OCI-LY3 (cell line): ENCODE measurements at regions not wholly inside any gene's neighbourhood (a gene's known extent, or its start where the extent isn't known, plus 50 kb on each side); places are given as distances from the start of the nearest gene placed in this dataset.

Source experiments
- H2AFZ ChIP-seq: fragments of 200-600, 300-600 bp; shearing (Covaris generic); 2 replicates; pipeline ENCODE4 v1.6.0; 2014; ENCODE audit warnings: antibody characterized with exemption, low read depth, low read length
- H3K27ac ChIP-seq: fragments of 200-600, 300-600 bp; sonication (generic); 2 replicates; pipeline ENCODE4 v1.5.1; 2014; ENCODE audit warnings: mild to moderate bottlenecking, low read length, moderate library complexity, mixed read lengths
- H3K27me3 ChIP-seq: fragments of 200-600, 300-600 bp; sonication (generic); 2 replicates; pipeline ENCODE4 v1.6.1; 2014; ENCODE audit warnings: low read depth, low read length, mixed read lengths
- H3K36me3 ChIP-seq: fragments of 200-600, 300-600 bp; sonication (generic); replicated peaks from 2 replicates; pipeline ENCODE3; 2014; ENCODE audit warnings: low read depth, low read length, mixed read lengths
- H3K4me1 ChIP-seq: fragments of 300-600, 200-600 bp; sonication (generic); 2 replicates; pipeline ENCODE4 v1.6.1; 2014; ENCODE audit warnings: low read length, mixed read lengths
- H3K4me2 ChIP-seq: fragments of 200-600, 300-600 bp; sonication (generic); 2 replicates; pipeline ENCODE4 v1.6.1; 2014; ENCODE audit warnings: low read length, mixed read lengths
- H3K4me3 ChIP-seq: fragments of 300-600, 200-600 bp; sonication (generic); 2 replicates; pipeline ENCODE4 v1.5.1; 2014; ENCODE audit warnings: antibody characterized with exemption, mild to moderate bottlenecking, low read length, moderate library complexity
- H3K79me2 ChIP-seq: fragments of 300-600, 200-600 bp; shearing (Covaris generic); 2 replicates; pipeline ENCODE4 v1.6.1; 2014; ENCODE audit warnings: mild to moderate bottlenecking, low read length, mixed read lengths
- H3K9ac ChIP-seq: fragments of 300-600, 200-600 bp; shearing (Covaris generic); 2 replicates; pipeline ENCODE4 v1.6.0; 2014; ENCODE audit warnings: mild to moderate bottlenecking, low read length, moderate library complexity
- H3K9me3 ChIP-seq: fragments of 200-600, 300-600 bp; shearing (Covaris generic); 2 replicates; pipeline ENCODE4 v1.6.1; 2014; ENCODE audit warnings: low read length, mixed read lengths; ENCODE audit not compliant: insufficient read depth
- H4K20me1 ChIP-seq: fragments of 200-600, 300-600 bp; sonication (generic); 2 replicates; pipeline ENCODE4 v1.6.1; 2016; ENCODE audit warnings: low read length, mixed read lengths; ENCODE audit not compliant: insufficient read depth
- EZH2phosphoT487 ChIP-seq: fragments of 200-600 bp; shearing (Covaris generic); IDR thresholded peaks from 2 replicates; pipeline ENCODE4 v1.6.1; 2018; ENCODE audit warnings: antibody characterized with exemption, mixed run types, low read depth
- TF ChIP-seq, protein P1 (sequence below): fragments of 200-600, 300-600 bp; sonication (generic); IDR thresholded peaks from 2 replicates; pipeline ENCODE4 v1.5.1; 2014; ENCODE audit warnings: antibody characterized with exemption, low read length, low read depth

DNA sequence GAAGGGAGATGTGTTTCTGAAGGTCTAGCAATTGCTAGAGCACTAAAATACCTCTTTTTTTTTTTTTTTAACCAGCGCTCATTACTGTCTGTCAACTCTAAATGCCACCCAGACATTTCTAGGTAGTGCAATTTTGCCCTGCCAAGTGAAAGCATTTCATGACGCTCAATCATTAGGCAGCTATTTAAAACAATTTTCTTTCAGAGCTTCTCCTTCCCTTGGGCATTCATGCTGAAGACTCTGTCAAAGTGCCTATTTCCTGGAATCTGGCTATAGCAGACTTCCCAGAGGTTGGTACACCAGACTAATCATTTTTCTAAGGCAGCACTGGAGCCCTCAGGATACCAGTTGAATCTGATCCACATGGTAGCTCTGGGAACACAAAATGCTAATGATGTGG is 97.0 kb upstream of the ANKRD55 start:
- H3K4me1 ChIP-seq: peaks cover 21% of the 10 kb centered on the region
- H3K79me2 ChIP-seq: no peaks in the 10 kb centered on the region
- no peak overlapping the region for H3K9ac ChIP-seq
- no peaks in the 10 kb centered on the region for H3K9me3 ChIP-seq
- peak overlapping the region; percentile 72 for H3K4me2 ChIP-seq
- H4K20me1 ChIP-seq: no peaks in the 10 kb centered on the region
- no peak overlapping the region for H3K27ac ChIP-seq
- no peaks in the 10 kb centered on the region for H3K27me3 ChIP-seq
- TF ChIP-seq, protein P1, sequence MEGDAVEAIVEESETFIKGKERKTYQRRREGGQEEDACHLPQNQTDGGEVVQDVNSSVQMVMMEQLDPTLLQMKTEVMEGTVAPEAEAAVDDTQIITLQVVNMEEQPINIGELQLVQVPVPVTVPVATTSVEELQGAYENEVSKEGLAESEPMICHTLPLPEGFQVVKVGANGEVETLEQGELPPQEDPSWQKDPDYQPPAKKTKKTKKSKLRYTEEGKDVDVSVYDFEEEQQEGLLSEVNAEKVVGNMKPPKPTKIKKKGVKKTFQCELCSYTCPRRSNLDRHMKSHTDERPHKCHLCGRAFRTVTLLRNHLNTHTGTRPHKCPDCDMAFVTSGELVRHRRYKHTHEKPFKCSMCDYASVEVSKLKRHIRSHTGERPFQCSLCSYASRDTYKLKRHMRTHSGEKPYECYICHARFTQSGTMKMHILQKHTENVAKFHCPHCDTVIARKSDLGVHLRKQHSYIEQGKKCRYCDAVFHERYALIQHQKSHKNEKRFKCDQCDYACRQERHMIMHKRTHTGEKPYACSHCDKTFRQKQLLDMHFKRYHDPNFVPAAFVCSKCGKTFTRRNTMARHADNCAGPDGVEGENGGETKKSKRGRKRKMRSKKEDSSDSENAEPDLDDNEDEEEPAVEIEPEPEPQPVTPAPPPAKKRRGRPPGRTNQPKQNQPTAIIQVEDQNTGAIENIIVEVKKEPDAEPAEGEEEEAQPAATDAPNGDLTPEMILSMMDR: no peak
- TF ChIP-seq EZH2phosphoT487: no peak
- H3K36me3 ChIP-seq: no peaks in the 10 kb centered on the region
- no peak overlapping the region for H2AFZ ChIP-seq
- H3K4me3 ChIP-seq: no peak overlapping the region

DNA sequence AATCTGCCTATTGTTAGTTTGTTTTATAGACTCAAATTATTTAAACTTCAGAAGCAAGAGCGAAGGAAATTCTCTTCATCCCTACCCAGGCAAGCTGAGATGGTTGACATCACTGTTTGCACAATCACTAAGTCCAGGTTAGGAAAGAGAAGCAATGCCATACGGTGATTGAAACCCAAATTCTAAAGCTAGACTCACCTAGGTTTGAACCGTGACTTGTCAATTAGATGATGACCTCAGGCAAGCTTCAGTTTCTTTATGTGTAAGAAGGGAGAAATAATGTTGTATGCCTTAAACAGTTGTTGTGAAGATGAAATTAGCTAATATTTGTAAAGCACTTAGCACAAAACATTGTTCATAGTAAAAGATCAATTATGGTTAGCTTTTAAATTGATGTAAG is 96.5 kb upstream of the ANKRD55 start:
- H3K27me3 ChIP-seq: no peaks in the 10 kb centered on the region
- H3K79me2 ChIP-seq: no peaks in the 10 kb centered on the region
- H3K9me3 ChIP-seq: no peaks in the 10 kb centered on the region
- 0 out of 2 replicates have a peak overlapping the region, but pooled peaks have one; percentile 42 for H2AFZ ChIP-seq
- H3K4me3 ChIP-seq: peak overlapping the region; percentile 47
- H3K4me2 ChIP-seq: peak overlapping the region; percentile 72
- H4K20me1 ChIP-seq: no peaks in the 10 kb centered on the region
- peaks cover 21% of the 10 kb centered on the region for H3K4me1 ChIP-seq
- no peak overlapping the region; the same call in 1 of the 2 replicates for H3K9ac ChIP-seq
- no peaks in the 10 kb centered on the region for H3K36me3 ChIP-seq
- peak overlapping the region; percentile 61 for H3K27ac ChIP-seq
- TF ChIP-seq, protein P1: no peak
- TF ChIP-seq EZH2phosphoT487: no peak

DNA sequence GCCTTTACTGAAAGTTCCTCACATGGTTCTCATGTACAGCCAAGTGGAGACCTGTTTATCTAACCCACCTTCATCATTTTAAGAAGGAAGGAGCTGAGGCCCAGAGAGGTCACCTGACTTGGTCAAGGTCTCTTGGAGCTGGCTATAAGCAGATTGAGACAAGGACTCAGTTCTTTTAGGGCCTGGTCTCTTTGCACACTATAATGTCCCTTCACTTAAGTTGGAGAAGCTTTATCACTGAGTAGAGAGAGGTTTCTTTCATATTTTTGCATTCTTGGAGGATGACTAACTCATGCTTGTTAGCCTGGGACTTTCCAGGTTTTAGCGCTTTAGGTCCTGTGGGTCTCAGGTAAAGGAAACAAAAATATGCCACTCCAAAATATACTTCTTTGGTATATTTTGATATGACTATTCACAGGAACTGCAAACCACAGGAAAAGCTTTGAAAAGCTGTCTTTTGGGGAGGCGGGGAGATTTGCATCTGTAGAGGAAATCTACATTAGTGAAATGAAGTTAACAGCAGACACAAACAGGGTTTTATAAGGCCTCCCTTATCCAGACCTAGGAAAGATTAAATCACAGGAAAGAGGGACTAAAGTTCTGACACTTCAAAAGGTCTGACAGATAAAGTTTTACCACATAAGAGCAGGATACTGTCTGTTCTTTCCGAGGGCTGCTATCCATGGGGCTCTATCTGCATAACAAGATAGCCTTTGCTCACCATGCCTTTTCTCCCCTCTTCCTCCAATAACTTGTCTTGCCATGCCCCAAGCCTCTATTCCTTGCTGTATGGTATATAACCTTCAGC is 95.8 kb upstream of the ANKRD55 start:
- H4K20me1 ChIP-seq: no peaks in the 10 kb centered on the region
- peak overlapping the region; percentile 61 for H3K27ac ChIP-seq
- peak overlapping the region; percentile 42 for H2AFZ ChIP-seq
- no peaks in the 10 kb centered on the region for H3K27me3 ChIP-seq
- peak overlapping the region; percentile 15; the same call in 1 of the 2 replicates for H3K9ac ChIP-seq
- peaks cover 21% of the 10 kb centered on the region for H3K4me1 ChIP-seq
- H3K4me3 ChIP-seq: peak overlapping the region; percentile 47
- peak overlapping the region; percentile 72 for H3K4me2 ChIP-seq
- H3K36me3 ChIP-seq: no peaks in the 10 kb centered on the region
- no peaks in the 10 kb centered on the region for H3K9me3 ChIP-seq
- TF ChIP-seq, protein P1: no peak
- no peak for TF ChIP-seq EZH2phosphoT487
- no peaks in the 10 kb centered on the region for H3K79me2 ChIP-seq

DNA sequence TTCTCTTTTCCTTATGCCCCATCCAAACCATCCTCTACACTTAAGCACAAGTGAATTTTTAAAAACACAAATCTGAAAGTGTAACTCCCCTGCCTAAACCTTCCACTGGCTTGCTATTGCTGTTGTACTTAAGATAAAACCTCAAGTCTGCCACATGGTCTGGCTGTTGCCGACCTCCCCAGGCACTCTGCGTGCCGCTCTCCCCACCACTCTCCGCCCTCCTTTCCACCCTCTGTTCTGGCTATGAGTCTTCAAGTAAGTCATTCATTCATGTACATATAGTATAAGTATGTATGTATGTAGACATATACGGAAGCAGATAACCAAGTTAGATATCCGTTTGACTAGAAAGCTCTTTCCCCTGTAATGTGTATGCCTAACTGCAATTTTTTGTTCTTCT is 94.7 kb upstream of the ANKRD55 start:
- H3K4me3 ChIP-seq: no peak overlapping the region
- H3K4me1 ChIP-seq: peaks cover 21% of the 10 kb centered on the region
- TF ChIP-seq EZH2phosphoT487: no peak
- TF ChIP-seq, protein P1: no peak
- no peak overlapping the region for H3K9ac ChIP-seq
- H3K36me3 ChIP-seq: no peaks in the 10 kb centered on the region
- H2AFZ ChIP-seq: no peak overlapping the region
- H3K9me3 ChIP-seq: no peaks in the 10 kb centered on the region
- H3K4me2 ChIP-seq: no peak overlapping the region
- no peaks in the 10 kb centered on the region for H4K20me1 ChIP-seq
- H3K79me2 ChIP-seq: no peaks in the 10 kb centered on the region
- no peaks in the 10 kb centered on the region for H3K27me3 ChIP-seq
- no peak overlapping the region for H3K27ac ChIP-seq
